Mucosa of descending colon (tissue), 3 donors: ENCODE measurements at regions not wholly inside any gene's neighbourhood (a gene's known extent, or its start where the extent isn't known, plus 50 kb on each side); places are given as distances from the start of the nearest gene placed in this dataset. TPM values are rescaled to one million over a fixed set of nuclear protein-coding genes. Genes with fewer than 3 reads are reported as not detected.

Experiments
- ATAC-seq: fragments of 200-7000 bp; cut with Tn5 transposase; one replicate; pipeline ENCODE4 v1.9.1; 2020; ENCODE audit warnings: mild to moderate bottlenecking, moderate library complexity
- DNase-seq, 3 donors: peaks; one replicate each; pipeline ENCODE4 v3.0.0-alpha.2; 2020
- H3K36me3 ChIP-seq: fragments of 200-600 bp; one replicate; pipeline ENCODE4 v1.8.0; 2021; ENCODE audit warnings: low read depth, mild to moderate bottlenecking
- H3K4me1 ChIP-seq: fragments of 200-600 bp; one replicate; pipeline ENCODE4 v1.8.0; 2021; ENCODE audit warnings: low read depth, mild to moderate bottlenecking
- H3K4me3 ChIP-seq: fragments of 200-600 bp; one replicate; pipeline ENCODE4 v1.8.0; 2021; ENCODE audit warnings: mild to moderate bottlenecking
- H3K9me3 ChIP-seq: fragments of 200-600 bp; one replicate; pipeline ENCODE4 v1.8.0; 2021; ENCODE audit warnings: mild to moderate bottlenecking
- CTCF ChIP-seq: fragments of 200-600 bp; IDR thresholded peaks from one replicate; pipeline ENCODE4 v1.8.0; 2022; ENCODE audit warnings: antibody characterized with exemption, mild to moderate bottlenecking
- intact Hi-C, 2 donors: fragments of 100-400 bp; cut with DNase I in 1 of 2; cut with micrococcal nuclease in 1 of 2; formaldehyde crosslinking; loops; one replicate each; pipeline versions ENCODE4 v1.11.0 to v1.11.1; 2022; cut with DNase I, micrococcal nuclease
- microRNA-seq: library from miRNA; unstranded; fragments of <30 nt; microRNA quantifications from one replicate; pipeline ENCODE4, GENCODE V29; 2019
- donor health status: DM: no; HTN: no; CAD: no; lungs with moderate emphysema.
- donor health status: DM: no; HTN: no; CAD: no.
- donor health status: DM: no; HTN: yes; CAD: no.

- H3K4me3 ChIP-seq, result no peak overlapping the region
- DNase-seq (no peak), ATAC-seq (no peak)
- no peaks in the 10 kb centered on the region for H3K9me3 ChIP-seq
- intact Hi-C loops, result no loop called here
- H3K36me3 ChIP-seq, result no peaks in the 10 kb centered on the region
- no peak for TF ChIP-seq CTCF
- H3K4me1 ChIP-seq, result no peaks in the 10 kb centered on the region
Measured at GRCh38 chr18:37628470-37629220, 63.0 kb upstream of the CELF4 start.

DNA sequence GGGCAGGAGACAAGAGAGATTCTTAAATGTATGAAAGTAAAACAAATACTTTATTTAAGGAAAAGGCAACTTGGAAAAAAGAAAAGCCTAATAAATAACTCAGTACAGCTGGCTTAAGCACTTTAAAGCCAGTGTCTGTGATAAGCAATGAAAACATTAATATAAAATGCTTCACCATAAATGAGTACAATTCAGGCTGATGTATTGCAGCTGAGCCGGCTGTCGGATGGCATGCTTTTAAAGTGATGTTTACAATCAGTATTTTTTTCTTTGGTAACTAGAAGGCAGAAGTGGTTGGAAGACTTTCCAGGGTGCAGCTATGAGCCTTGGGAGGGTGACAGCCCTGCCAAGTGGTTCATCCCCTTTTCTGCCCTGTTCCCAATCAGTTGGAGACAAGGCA lies 58.7 kb upstream of the CELF4 start:
- H3K36me3 ChIP-seq, result no peaks in the 10 kb centered on the region
- TF ChIP-seq CTCF, result no peak
- no peak for DNase-seq
- no peak overlapping the region for H3K4me3 ChIP-seq
- H3K4me1 ChIP-seq, result no peaks in the 10 kb centered on the region
- H3K9me3 ChIP-seq, result no peaks in the 10 kb centered on the region
- no peak for ATAC-seq
- intact Hi-C loops, result no loop called here

DNA sequence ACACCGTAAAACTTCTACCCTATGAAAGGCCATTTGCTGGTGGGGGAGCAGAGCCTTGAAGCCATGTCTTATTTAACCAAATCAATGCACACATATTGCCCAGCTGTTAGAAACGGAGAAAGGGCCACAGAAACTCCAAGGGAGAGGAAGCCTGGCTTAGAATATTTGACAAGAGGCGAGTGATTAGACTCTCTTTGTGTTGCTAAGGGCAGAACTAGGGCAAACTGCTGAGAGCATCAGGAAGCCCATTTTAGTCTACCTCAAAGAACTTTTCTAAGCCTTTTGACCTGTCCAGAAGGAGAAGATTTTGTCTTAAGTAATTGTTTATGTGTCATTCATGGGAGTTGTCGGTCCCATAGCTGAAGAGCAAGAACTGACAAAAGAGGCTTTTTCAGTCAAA lies 54.4 kb upstream of the CELF4 start:
- Histone ChIP-seq H3K36me3 (no peaks in the 10 kb centered on the region), H3K4me1 (no peaks in the 10 kb centered on the region), H3K4me3 (no peak overlapping the region), H3K9me3 (no peaks in the 10 kb centered on the region)
- intact Hi-C loops, result no loop called here
- no peak for DNase-seq
- TF ChIP-seq CTCF, result no peak
- ATAC-seq, result no peak

DNA sequence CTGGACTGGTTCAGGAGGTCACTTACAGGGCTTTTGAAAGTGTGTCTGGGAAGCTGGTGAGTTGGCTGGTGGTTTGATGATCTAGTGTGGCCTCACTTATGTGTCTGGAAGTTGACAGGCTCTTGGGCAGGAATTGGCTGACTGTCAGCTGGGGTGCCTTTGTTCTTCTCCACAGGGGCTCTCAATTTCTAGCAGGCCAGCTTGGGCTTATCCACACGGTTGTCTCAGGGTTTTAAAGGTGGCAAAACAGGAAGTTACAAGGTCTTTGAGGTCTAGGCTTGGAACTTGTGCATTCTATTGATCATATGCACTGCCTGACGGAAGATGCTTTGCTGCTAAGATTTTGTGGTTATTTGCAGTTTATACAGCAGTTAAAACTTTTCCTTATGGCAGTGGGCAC lies 52.0 kb upstream of the CELF4 start:
- DNase-seq (no peak), ATAC-seq (no peak)
- no peaks in the 10 kb centered on the region for H3K36me3 ChIP-seq
- no peak for TF ChIP-seq CTCF
- intact Hi-C loops, result no loop called here
- no peak overlapping the region for H3K4me3 ChIP-seq
- H3K9me3 ChIP-seq, result no peaks in the 10 kb centered on the region
- H3K4me1 ChIP-seq, result no peaks in the 10 kb centered on the region

Small RNAs in the stretch of these regions (microRNA-seq; reads per million reads assigned to microRNA genes)
- gene MIR4318, result not detected
- gene MIR5583-1, result not detected
- not detected for gene MIR5583-2
- gene MIR924, result not detected
